ENCODE measurements at regions not wholly inside any gene's neighbourhood (a gene's known extent, or its start where the extent isn't known, plus 50 kb on each side); places are given as distances from the start of the nearest gene placed in this dataset.

DNA sequence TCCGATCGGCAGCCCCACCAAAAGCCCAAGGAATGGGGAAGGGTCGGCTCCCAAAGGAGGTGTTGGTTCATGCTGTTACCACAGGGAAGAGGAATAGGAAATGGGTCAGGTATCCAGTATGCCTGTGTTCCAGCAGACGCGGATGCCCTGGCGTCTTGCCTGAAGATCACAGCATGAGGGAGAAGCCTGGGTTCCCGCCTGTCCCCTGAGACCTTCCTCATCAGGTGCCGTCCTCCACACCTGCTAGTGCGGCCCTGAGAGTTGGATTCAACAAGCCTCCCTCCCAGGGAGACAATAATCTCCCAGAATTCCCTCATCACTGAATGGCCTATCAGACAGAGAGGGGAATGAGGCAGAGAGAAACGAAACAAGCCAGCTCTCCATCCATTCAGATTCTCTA is 92.2 kb downstream of the SPATA19 start:
- TF ChIP-seq POLR2A (IDR thresholded peaks at IDR 0.05; ENCODE audit: low read length), result no peak
- no peak for TF ChIP-seq POLR2AphosphoS2 (conservative IDR thresholded peaks at IDR 0.05; ENCODE audit: low read length)
- TF ChIP-seq, protein P1, sequence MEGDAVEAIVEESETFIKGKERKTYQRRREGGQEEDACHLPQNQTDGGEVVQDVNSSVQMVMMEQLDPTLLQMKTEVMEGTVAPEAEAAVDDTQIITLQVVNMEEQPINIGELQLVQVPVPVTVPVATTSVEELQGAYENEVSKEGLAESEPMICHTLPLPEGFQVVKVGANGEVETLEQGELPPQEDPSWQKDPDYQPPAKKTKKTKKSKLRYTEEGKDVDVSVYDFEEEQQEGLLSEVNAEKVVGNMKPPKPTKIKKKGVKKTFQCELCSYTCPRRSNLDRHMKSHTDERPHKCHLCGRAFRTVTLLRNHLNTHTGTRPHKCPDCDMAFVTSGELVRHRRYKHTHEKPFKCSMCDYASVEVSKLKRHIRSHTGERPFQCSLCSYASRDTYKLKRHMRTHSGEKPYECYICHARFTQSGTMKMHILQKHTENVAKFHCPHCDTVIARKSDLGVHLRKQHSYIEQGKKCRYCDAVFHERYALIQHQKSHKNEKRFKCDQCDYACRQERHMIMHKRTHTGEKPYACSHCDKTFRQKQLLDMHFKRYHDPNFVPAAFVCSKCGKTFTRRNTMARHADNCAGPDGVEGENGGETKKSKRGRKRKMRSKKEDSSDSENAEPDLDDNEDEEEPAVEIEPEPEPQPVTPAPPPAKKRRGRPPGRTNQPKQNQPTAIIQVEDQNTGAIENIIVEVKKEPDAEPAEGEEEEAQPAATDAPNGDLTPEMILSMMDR (IDR thresholded peaks at IDR 0.05), result no peak
- TF ChIP-seq JUN (IDR thresholded peaks at IDR 0.05), result no peak
- TF ChIP-seq NPAS2 (CRISPR knock-in tag; IDR thresholded peaks at IDR 0.05; ENCODE audit: borderline replicate concordance), result no peak
- TF ChIP-seq MAX (IDR thresholded peaks at IDR 0.05), result no peak
- no peak for TF ChIP-seq RCOR1 (IDR thresholded peaks at IDR 0.05; ENCODE audit: low read depth, low read length)
- TF ChIP-seq NFE2L2 (conservative IDR thresholded peaks at IDR 0.05; ENCODE audit: low read length), result no peak
- TF ChIP-seq ESRRA (IDR thresholded peaks at IDR 0.05; ENCODE audit: borderline replicate concordance, low read length), result no peak
- no peak for TF ChIP-seq KDM1A (IDR thresholded peaks at IDR 0.05; ENCODE audit: low read depth)
- no peak for TF ChIP-seq RNF2 (IDR thresholded peaks at IDR 0.05; ENCODE audit: borderline replicate concordance, low read depth)
- TF ChIP-seq, protein P2, sequence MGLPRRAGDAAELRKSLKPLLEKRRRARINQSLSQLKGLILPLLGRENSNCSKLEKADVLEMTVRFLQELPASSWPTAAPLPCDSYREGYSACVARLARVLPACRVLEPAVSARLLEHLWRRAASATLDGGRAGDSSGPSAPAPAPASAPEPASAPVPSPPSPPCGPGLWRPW (IDR thresholded peaks at IDR 0.05), result no peak
- no peak for TF ChIP-seq EP300 (IDR thresholded peaks at IDR 0.05)

Measured in A549 (cell line).